GM23338 (cell line): ENCODE measurements at regions not wholly inside any gene's neighbourhood (a gene's known extent, or its start where the extent isn't known, plus 50 kb on each side); places are given as distances from the start of the nearest gene placed in this dataset.

ENCODE experiments used
- ATAC-seq: fragments of 200-7000 bp; cut with Tn5 transposase; 3 replicates; pipeline ENCODE4 v1.9.1; 2020
- DNase-seq: peaks from one replicate; pipeline ENCODE4 v3.0.0-alpha.2; 2015; ENCODE audit warnings: low spot score
- H2AFZ ChIP-seq: fragments of 200-600 bp; sonication (generic); 2 replicates; pipeline ENCODE4 v1.8.0; 2016; ENCODE audit warnings: antibody characterized with exemption, mild to moderate bottlenecking, moderate library complexity
- H3F3A ChIP-seq: fragments of 200-600 bp; sonication (generic); replicated peaks from 2 replicates; pipeline ENCODE4 v1.8.0; 2017; ENCODE audit warnings: antibody characterized with exemption, mixed run types, low read depth
- H3K27ac ChIP-seq: fragments of 200-600 bp; sonication (generic); 2 replicates; pipeline ENCODE4 v1.6.1; 2016; ENCODE audit warnings: low read depth
- H3K27me3 ChIP-seq: fragments of 200-600 bp; sonication (generic); 2 replicates; pipeline ENCODE4 v1.8.0; 2016; ENCODE audit warnings: mild to moderate bottlenecking, mixed run types, moderate library complexity; ENCODE audit not compliant: insufficient read depth
- H3K36me3 ChIP-seq: fragments of 200-600 bp; sonication (generic); 2 replicates; pipeline ENCODE4 v1.8.0; 2016; ENCODE audit warnings: mild to moderate bottlenecking; ENCODE audit not compliant: insufficient read depth
- H3K4me1 ChIP-seq: fragments of 200-600 bp; sonication (generic); 2 replicates; pipeline ENCODE4 v1.8.0; 2016; ENCODE audit warnings: mild to moderate bottlenecking, moderate library complexity; ENCODE audit not compliant: insufficient read depth
- H3K4me2 ChIP-seq: fragments of 200-600 bp; sonication (generic); 2 replicates; pipeline ENCODE4 v1.7.1; 2017; ENCODE audit warnings: mixed run types
- H3K4me3 ChIP-seq: fragments of 200-600 bp; sonication (generic); 2 replicates; pipeline ENCODE4 v1.6.1; 2016; ENCODE audit warnings: mixed run types
- H3K79me2 ChIP-seq: fragments of 200-600 bp; sonication (generic); replicated peaks from 2 replicates; pipeline ENCODE4 v1.8.0; 2017; ENCODE audit warnings: mild to moderate bottlenecking; ENCODE audit not compliant: insufficient read depth
- H3K9me2 ChIP-seq: fragments of 200-600 bp; sonication (generic); 2 replicates; pipeline ENCODE4 v1.8.0; 2017; ENCODE audit not compliant: insufficient read depth
- H4K20me1 ChIP-seq: fragments of 200-600 bp; sonication (generic); replicated peaks from 2 replicates; pipeline ENCODE4 v1.8.0; 2017; ENCODE audit warnings: mild to moderate bottlenecking; ENCODE audit not compliant: insufficient read depth
- H3K27ac Mint-ChIP-seq: 2 replicates; pipeline ENCODE4 v1.8.0; 2020; ENCODE audit warnings: inconsistent platforms, mild to moderate bottlenecking, moderate library complexity, mixed read lengths
- H3K27me3 Mint-ChIP-seq: 3 replicates; pipeline ENCODE4 v1.8.0; 2022; ENCODE audit warnings: low read depth, mild to moderate bottlenecking, moderate library complexity, mixed read lengths, inconsistent platforms; ENCODE audit not compliant: insufficient read depth, poor library complexity
- H3K36me3 Mint-ChIP-seq: 3 replicates; pipeline ENCODE4 v1.8.0; 2021; ENCODE audit warnings: low read depth, mild to moderate bottlenecking, inconsistent platforms, moderate library complexity, mixed read lengths
- H3K4me1 Mint-ChIP-seq: 3 replicates; pipeline ENCODE4 v1.8.0; 2020; ENCODE audit warnings: mild to moderate bottlenecking, inconsistent platforms, mixed read lengths
- H3K4me3 Mint-ChIP-seq: 3 replicates; pipeline ENCODE4 v1.8.0; 2021; ENCODE audit warnings: moderate library complexity, mild to moderate bottlenecking, inconsistent platforms, mixed read lengths
- H3K9me3 Mint-ChIP-seq: 3 replicates; pipeline ENCODE4 v1.8.0; 2020; ENCODE audit warnings: moderate library complexity, mild to moderate bottlenecking, inconsistent platforms, mixed read lengths
- CREB1 ChIP-seq: fragments of 250-450 bp; sonication (Bioruptor Pico); IDR thresholded peaks from 2 replicates; pipeline ENCODE4 v1.5.0; 2020; ENCODE audit warnings: low read depth, mild to moderate bottlenecking, moderate library complexity
- EZH2 ChIP-seq: fragments of 200-600 bp; sonication (generic); IDR thresholded peaks from one replicate; pipeline ENCODE4 v1.8.0; 2017; ENCODE audit warnings: antibody characterized with exemption, mild to moderate bottlenecking, low read depth; ENCODE audit not compliant: unreplicated experiment
- JUNB ChIP-seq: IDR thresholded peaks from one replicate; pipeline ENCODE4 v1.6.1; 2016; ENCODE audit warnings: antibody characterized with exemption; ENCODE audit not compliant: unreplicated experiment
- NANOG ChIP-seq: IDR thresholded peaks from 2 replicates; pipeline ENCODE4 v1.6.1; 2016; ENCODE audit warnings: antibody characterized with exemption, borderline replicate concordance
- POLR2AphosphoS5 ChIP-seq: IDR thresholded peaks from 2 replicates; pipeline ENCODE4 v1.6.1; 2016; ENCODE audit warnings: antibody characterized with exemption, low read depth
- STAT1 ChIP-seq: IDR thresholded peaks from one replicate; pipeline ENCODE4 v1.6.1; 2016; ENCODE audit warnings: antibody characterized with exemption; ENCODE audit not compliant: unreplicated experiment
- ZNF114 ChIP-seq: fragments of 250-450 bp; sonication (Bioruptor Pico); IDR thresholded peaks from 2 replicates; pipeline ENCODE4 v1.5.0; 2020; ENCODE audit warnings: mild to moderate bottlenecking, moderate library complexity
- ZNF331 ChIP-seq: fragments of 250-450 bp; sonication (Bioruptor Pico); IDR thresholded peaks from 2 replicates; pipeline ENCODE4 v1.5.0; 2020; ENCODE audit warnings: low read depth, mild to moderate bottlenecking, moderate library complexity
- TF ChIP-seq, protein P1 (sequence below): IDR thresholded peaks from one replicate; pipeline ENCODE4 v1.6.1; 2018; ENCODE audit warnings: antibody characterized with exemption; ENCODE audit not compliant: unreplicated experiment
- TF ChIP-seq, protein P2 (sequence below): IDR thresholded peaks from 2 replicates; pipeline ENCODE4 v1.6.1; 2016; ENCODE audit warnings: antibody characterized with exemption
- TF ChIP-seq, protein P3 (sequence below): fragments of 250-450 bp; sonication (Bioruptor Pico); IDR thresholded peaks from 2 replicates; pipeline ENCODE4 v1.5.0; 2020; ENCODE audit warnings: mild to moderate bottlenecking, moderate library complexity
- TF ChIP-seq, protein P4 (sequence below), 2 experiments: fragments of 200-600 bp in 1 of 2; sonication (generic) in 1 of 2; conservative IDR thresholded peaks; 2 replicates each; pipeline versions ENCODE4 v1.5.1 to v1.6.1; 2016 to 2017; ENCODE audit warnings: antibody characterized with exemption in 2 of 2, low read depth in 2 of 2, mild to moderate bottlenecking in 2 of 2, moderate library complexity in 1 of 2

DNA sequence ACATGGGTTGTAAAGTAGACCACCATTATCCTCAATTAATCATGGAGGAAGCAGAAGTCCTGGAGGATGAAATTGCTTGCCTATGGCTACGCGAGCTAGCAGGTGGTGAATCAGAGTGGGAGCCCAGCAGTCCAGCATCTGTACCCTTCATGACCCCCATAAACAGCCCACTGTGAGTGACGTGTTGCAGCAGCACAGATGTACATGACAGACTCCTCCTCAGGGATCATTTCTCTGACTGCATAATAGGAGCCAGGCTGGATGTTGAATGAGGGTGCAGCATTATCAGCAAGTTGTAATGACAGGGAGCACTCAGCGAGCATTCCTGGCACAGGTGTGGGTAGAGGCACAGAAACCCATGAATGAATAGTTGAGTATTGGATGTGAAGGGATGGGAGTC lies 339.3 kb downstream of the MYCN start (continued):
- TF ChIP-seq, protein P1, sequence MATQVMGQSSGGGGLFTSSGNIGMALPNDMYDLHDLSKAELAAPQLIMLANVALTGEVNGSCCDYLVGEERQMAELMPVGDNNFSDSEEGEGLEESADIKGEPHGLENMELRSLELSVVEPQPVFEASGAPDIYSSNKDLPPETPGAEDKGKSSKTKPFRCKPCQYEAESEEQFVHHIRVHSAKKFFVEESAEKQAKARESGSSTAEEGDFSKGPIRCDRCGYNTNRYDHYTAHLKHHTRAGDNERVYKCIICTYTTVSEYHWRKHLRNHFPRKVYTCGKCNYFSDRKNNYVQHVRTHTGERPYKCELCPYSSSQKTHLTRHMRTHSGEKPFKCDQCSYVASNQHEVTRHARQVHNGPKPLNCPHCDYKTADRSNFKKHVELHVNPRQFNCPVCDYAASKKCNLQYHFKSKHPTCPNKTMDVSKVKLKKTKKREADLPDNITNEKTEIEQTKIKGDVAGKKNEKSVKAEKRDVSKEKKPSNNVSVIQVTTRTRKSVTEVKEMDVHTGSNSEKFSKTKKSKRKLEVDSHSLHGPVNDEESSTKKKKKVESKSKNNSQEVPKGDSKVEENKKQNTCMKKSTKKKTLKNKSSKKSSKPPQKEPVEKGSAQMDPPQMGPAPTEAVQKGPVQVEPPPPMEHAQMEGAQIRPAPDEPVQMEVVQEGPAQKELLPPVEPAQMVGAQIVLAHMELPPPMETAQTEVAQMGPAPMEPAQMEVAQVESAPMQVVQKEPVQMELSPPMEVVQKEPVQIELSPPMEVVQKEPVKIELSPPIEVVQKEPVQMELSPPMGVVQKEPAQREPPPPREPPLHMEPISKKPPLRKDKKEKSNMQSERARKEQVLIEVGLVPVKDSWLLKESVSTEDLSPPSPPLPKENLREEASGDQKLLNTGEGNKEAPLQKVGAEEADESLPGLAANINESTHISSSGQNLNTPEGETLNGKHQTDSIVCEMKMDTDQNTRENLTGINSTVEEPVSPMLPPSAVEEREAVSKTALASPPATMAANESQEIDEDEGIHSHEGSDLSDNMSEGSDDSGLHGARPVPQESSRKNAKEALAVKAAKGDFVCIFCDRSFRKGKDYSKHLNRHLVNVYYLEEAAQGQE = no peak
- TF ChIP-seq, protein P2, sequence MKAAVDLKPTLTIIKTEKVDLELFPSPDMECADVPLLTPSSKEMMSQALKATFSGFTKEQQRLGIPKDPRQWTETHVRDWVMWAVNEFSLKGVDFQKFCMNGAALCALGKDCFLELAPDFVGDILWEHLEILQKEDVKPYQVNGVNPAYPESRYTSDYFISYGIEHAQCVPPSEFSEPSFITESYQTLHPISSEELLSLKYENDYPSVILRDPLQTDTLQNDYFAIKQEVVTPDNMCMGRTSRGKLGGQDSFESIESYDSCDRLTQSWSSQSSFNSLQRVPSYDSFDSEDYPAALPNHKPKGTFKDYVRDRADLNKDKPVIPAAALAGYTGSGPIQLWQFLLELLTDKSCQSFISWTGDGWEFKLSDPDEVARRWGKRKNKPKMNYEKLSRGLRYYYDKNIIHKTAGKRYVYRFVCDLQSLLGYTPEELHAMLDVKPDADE = no peak
- no peak for TF ChIP-seq EZH2
- TF ChIP-seq STAT1 = no peak
- TF ChIP-seq ZNF114 (CRISPR knock-in tag) = no peak
- TF ChIP-seq JUNB = no peak
- no peak for TF ChIP-seq POLR2AphosphoS5
- no peak for TF ChIP-seq ZNF331

DNA sequence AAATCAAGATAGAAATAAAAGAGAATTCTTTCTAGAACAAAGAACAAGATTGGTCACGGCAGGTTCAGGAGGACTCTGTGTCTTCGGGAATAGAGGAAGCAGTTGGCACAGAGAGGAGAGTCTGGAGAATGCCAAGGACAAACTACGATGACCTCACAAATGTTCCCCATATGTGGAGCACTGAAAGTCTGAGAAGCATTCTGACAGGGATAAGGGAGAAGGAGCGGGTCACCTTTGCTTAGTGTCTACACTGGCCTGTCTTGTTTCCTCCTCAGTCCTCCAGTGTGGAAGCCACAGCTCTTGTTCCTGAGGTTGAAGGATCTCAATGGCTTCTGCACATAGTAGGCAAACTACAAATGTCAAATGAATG lies 338.8 kb downstream of the MYCN start:
- H3K4me3 Mint-ChIP-seq = no peak overlapping the region
- no peak overlapping the region for H2AFZ ChIP-seq
- H3K36me3 Mint-ChIP-seq = no peaks in the 10 kb centered on the region
- no peaks in the 10 kb centered on the region for H3K9me3 Mint-ChIP-seq
- TF ChIP-seq, protein P2 = no peak
- TF ChIP-seq, protein P3, sequence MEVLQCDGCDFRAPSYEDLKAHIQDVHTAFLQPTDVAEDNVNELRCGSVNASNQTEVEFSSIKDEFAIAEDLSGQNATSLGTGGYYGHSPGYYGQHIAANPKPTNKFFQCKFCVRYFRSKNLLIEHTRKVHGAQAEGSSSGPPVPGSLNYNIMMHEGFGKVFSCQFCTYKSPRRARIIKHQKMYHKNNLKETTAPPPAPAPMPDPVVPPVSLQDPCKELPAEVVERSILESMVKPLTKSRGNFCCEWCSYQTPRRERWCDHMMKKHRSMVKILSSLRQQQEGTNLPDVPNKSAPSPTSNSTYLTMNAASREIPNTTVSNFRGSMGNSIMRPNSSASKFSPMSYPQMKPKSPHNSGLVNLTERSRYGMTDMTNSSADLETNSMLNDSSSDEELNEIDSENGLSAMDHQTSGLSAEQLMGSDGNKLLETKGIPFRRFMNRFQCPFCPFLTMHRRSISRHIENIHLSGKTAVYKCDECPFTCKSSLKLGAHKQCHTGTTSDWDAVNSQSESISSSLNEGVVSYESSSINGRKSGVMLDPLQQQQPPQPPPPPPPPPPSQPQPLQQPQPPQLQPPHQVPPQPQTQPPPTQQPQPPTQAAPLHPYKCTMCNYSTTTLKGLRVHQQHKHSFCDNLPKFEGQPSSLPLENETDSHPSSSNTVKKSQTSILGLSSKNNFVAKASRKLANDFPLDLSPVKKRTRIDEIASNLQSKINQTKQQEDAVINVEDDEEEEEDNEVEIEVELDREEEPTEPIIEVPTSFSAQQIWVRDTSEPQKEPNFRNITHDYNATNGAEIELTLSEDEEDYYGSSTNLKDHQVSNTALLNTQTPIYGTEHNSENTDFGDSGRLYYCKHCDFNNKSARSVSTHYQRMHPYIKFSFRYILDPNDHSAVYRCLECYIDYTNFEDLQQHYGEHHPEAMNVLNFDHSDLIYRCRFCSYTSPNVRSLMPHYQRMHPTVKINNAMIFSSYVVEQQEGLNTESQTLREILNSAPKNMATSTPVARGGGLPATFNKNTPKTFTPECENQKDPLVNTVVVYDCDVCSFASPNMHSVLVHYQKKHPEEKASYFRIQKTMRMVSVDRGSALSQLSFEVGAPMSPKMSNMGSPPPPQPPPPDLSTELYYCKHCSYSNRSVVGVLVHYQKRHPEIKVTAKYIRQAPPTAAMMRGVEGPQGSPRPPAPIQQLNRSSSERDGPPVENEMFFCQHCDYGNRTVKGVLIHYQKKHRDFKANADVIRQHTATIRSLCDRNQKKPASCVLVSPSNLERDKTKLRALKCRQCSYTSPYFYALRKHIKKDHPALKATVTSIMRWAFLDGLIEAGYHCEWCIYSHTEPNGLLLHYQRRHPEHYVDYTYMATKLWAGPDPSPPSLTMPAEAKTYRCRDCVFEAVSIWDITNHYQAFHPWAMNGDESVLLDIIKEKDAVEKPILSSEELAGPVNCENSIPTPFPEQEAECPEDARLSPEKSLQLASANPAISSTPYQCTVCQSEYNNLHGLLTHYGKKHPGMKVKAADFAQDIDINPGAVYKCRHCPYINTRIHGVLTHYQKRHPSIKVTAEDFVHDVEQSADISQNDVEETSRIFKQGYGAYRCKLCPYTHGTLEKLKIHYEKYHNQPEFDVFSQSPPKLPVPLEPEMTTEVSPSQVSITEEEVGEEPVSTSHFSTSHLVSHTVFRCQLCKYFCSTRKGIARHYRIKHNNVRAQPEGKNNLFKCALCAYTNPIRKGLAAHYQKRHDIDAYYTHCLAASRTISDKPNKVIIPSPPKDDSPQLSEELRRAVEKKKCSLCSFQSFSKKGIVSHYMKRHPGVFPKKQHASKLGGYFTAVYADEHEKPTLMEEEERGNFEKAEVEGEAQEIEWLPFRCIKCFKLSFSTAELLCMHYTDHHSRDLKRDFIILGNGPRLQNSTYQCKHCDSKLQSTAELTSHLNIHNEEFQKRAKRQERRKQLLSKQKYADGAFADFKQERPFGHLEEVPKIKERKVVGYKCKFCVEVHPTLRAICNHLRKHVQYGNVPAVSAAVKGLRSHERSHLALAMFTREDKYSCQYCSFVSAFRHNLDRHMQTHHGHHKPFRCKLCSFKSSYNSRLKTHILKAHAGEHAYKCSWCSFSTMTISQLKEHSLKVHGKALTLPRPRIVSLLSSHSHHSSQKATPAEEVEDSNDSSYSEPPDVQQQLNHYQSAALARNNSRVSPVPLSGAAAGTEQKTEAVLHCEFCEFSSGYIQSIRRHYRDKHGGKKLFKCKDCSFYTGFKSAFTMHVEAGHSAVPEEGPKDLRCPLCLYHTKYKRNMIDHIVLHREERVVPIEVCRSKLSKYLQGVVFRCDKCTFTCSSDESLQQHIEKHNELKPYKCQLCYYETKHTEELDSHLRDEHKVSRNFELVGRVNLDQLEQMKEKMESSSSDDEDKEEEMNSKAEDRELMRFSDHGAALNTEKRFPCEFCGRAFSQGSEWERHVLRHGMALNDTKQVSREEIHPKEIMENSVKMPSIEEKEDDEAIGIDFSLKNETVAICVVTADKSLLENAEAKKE = no peak
- TF ChIP-seq ZNF114 (CRISPR knock-in tag) (no peak), STAT1 (no peak), NANOG (no peak), CREB1 (no peak), JUNB (no peak)
- TF ChIP-seq, protein P4, sequence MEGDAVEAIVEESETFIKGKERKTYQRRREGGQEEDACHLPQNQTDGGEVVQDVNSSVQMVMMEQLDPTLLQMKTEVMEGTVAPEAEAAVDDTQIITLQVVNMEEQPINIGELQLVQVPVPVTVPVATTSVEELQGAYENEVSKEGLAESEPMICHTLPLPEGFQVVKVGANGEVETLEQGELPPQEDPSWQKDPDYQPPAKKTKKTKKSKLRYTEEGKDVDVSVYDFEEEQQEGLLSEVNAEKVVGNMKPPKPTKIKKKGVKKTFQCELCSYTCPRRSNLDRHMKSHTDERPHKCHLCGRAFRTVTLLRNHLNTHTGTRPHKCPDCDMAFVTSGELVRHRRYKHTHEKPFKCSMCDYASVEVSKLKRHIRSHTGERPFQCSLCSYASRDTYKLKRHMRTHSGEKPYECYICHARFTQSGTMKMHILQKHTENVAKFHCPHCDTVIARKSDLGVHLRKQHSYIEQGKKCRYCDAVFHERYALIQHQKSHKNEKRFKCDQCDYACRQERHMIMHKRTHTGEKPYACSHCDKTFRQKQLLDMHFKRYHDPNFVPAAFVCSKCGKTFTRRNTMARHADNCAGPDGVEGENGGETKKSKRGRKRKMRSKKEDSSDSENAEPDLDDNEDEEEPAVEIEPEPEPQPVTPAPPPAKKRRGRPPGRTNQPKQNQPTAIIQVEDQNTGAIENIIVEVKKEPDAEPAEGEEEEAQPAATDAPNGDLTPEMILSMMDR (conservative IDR thresholded peaks at IDR 0.05; ENCODE audit: low read depth in 2 of 2) = no peak
- no peaks in the 10 kb centered on the region for H3K9me2 ChIP-seq
- H3K27me3 ChIP-seq = no peaks in the 10 kb centered on the region
- H3K4me1 ChIP-seq = no peaks in the 10 kb centered on the region
- peaks cover 9% of the 10 kb centered on the region; the same call in 2 of the 3 replicates for H3K4me1 Mint-ChIP-seq
- ATAC-seq = no peak
- H3K27ac ChIP-seq = no peak overlapping the region
- no peak for DNase-seq
- no peak overlapping the region for H3K4me3 ChIP-seq
- no peak overlapping the region for H3K27ac Mint-ChIP-seq
- H3K27me3 Mint-ChIP-seq = peaks cover 3% of the 10 kb centered on the region
- no peaks in the 10 kb centered on the region for H3K36me3 ChIP-seq
- no peak overlapping the region for H3K4me2 ChIP-seq
- no peaks in the 10 kb centered on the region for H3F3A ChIP-seq
- no peaks in the 10 kb centered on the region for H4K20me1 ChIP-seq
- H3K79me2 ChIP-seq = no peaks in the 10 kb centered on the region
